GM23338 (cell line): ENCODE measurements at regions not wholly inside any gene's neighbourhood (a gene's known extent, or its start where the extent isn't known, plus 50 kb on each side); places are given as distances from the start of the nearest gene placed in this dataset.

Experiments used
- ATAC-seq: fragments of 200-7000 bp; cut with Tn5 transposase; 3 replicates; pipeline ENCODE4 v1.9.1; 2020
- DNase-seq: peaks from one replicate; pipeline ENCODE4 v3.0.0-alpha.2; 2015; ENCODE audit warnings: low spot score
- H2AFZ ChIP-seq: fragments of 200-600 bp; sonication (generic); 2 replicates; pipeline ENCODE4 v1.8.0; 2016; ENCODE audit warnings: antibody characterized with exemption, mild to moderate bottlenecking, moderate library complexity
- H3F3A ChIP-seq: fragments of 200-600 bp; sonication (generic); replicated peaks from 2 replicates; pipeline ENCODE4 v1.8.0; 2017; ENCODE audit warnings: antibody characterized with exemption, mixed run types, low read depth
- H3K27ac ChIP-seq: fragments of 200-600 bp; sonication (generic); 2 replicates; pipeline ENCODE4 v1.6.1; 2016; ENCODE audit warnings: low read depth
- H3K27me3 ChIP-seq: fragments of 200-600 bp; sonication (generic); 2 replicates; pipeline ENCODE4 v1.8.0; 2016; ENCODE audit warnings: mild to moderate bottlenecking, mixed run types, moderate library complexity; ENCODE audit not compliant: insufficient read depth
- H3K36me3 ChIP-seq: fragments of 200-600 bp; sonication (generic); 2 replicates; pipeline ENCODE4 v1.8.0; 2016; ENCODE audit warnings: mild to moderate bottlenecking; ENCODE audit not compliant: insufficient read depth
- H3K4me1 ChIP-seq: fragments of 200-600 bp; sonication (generic); 2 replicates; pipeline ENCODE4 v1.8.0; 2016; ENCODE audit warnings: mild to moderate bottlenecking, moderate library complexity; ENCODE audit not compliant: insufficient read depth
- H3K4me2 ChIP-seq: fragments of 200-600 bp; sonication (generic); 2 replicates; pipeline ENCODE4 v1.7.1; 2017; ENCODE audit warnings: mixed run types
- H3K4me3 ChIP-seq: fragments of 200-600 bp; sonication (generic); 2 replicates; pipeline ENCODE4 v1.6.1; 2016; ENCODE audit warnings: mixed run types
- H3K79me2 ChIP-seq: fragments of 200-600 bp; sonication (generic); replicated peaks from 2 replicates; pipeline ENCODE4 v1.8.0; 2017; ENCODE audit warnings: mild to moderate bottlenecking; ENCODE audit not compliant: insufficient read depth
- H3K9me2 ChIP-seq: fragments of 200-600 bp; sonication (generic); 2 replicates; pipeline ENCODE4 v1.8.0; 2017; ENCODE audit not compliant: insufficient read depth
- H4K20me1 ChIP-seq: fragments of 200-600 bp; sonication (generic); replicated peaks from 2 replicates; pipeline ENCODE4 v1.8.0; 2017; ENCODE audit warnings: mild to moderate bottlenecking; ENCODE audit not compliant: insufficient read depth
- H3K27ac Mint-ChIP-seq: 2 replicates; pipeline ENCODE4 v1.8.0; 2020; ENCODE audit warnings: inconsistent platforms, mild to moderate bottlenecking, moderate library complexity, mixed read lengths
- H3K27me3 Mint-ChIP-seq: 3 replicates; pipeline ENCODE4 v1.8.0; 2022; ENCODE audit warnings: low read depth, mild to moderate bottlenecking, moderate library complexity, mixed read lengths, inconsistent platforms; ENCODE audit not compliant: insufficient read depth, poor library complexity
- H3K36me3 Mint-ChIP-seq: 3 replicates; pipeline ENCODE4 v1.8.0; 2021; ENCODE audit warnings: low read depth, mild to moderate bottlenecking, inconsistent platforms, moderate library complexity, mixed read lengths
- H3K4me1 Mint-ChIP-seq: 3 replicates; pipeline ENCODE4 v1.8.0; 2020; ENCODE audit warnings: mild to moderate bottlenecking, inconsistent platforms, mixed read lengths
- H3K4me3 Mint-ChIP-seq: 3 replicates; pipeline ENCODE4 v1.8.0; 2021; ENCODE audit warnings: moderate library complexity, mild to moderate bottlenecking, inconsistent platforms, mixed read lengths
- H3K9me3 Mint-ChIP-seq: 3 replicates; pipeline ENCODE4 v1.8.0; 2020; ENCODE audit warnings: moderate library complexity, mild to moderate bottlenecking, inconsistent platforms, mixed read lengths
- CREB1 ChIP-seq: fragments of 250-450 bp; sonication (Bioruptor Pico); IDR thresholded peaks from 2 replicates; pipeline ENCODE4 v1.5.0; 2020; ENCODE audit warnings: low read depth, mild to moderate bottlenecking, moderate library complexity
- CTCF ChIP-seq, 2 experiments: fragments of 200-600 bp in 1 of 2; sonication (generic) in 1 of 2; conservative IDR thresholded peaks; 2 replicates each; pipeline versions ENCODE4 v1.5.1 to v1.6.1; 2016 to 2017; ENCODE audit warnings: antibody characterized with exemption in 2 of 2, low read depth in 2 of 2, mild to moderate bottlenecking in 2 of 2, moderate library complexity in 1 of 2
- ETS1 ChIP-seq: IDR thresholded peaks from 2 replicates; pipeline ENCODE4 v1.6.1; 2016; ENCODE audit warnings: antibody characterized with exemption
- EZH2 ChIP-seq: fragments of 200-600 bp; sonication (generic); IDR thresholded peaks from one replicate; pipeline ENCODE4 v1.8.0; 2017; ENCODE audit warnings: antibody characterized with exemption, mild to moderate bottlenecking, low read depth; ENCODE audit not compliant: unreplicated experiment
- EZH2phosphoT487 ChIP-seq: fragments of 200-600 bp; sonication (generic); IDR thresholded peaks from one replicate; pipeline ENCODE4 v1.8.1; 2018; ENCODE audit warnings: antibody characterized with exemption; ENCODE audit not compliant: unreplicated experiment
- JUNB ChIP-seq: IDR thresholded peaks from one replicate; pipeline ENCODE4 v1.6.1; 2016; ENCODE audit warnings: antibody characterized with exemption; ENCODE audit not compliant: unreplicated experiment
- NANOG ChIP-seq: IDR thresholded peaks from 2 replicates; pipeline ENCODE4 v1.6.1; 2016; ENCODE audit warnings: antibody characterized with exemption, borderline replicate concordance
- POLR2AphosphoS5 ChIP-seq: IDR thresholded peaks from 2 replicates; pipeline ENCODE4 v1.6.1; 2016; ENCODE audit warnings: antibody characterized with exemption, low read depth
- REST ChIP-seq: IDR thresholded peaks from one replicate; pipeline ENCODE4 v1.6.1; 2018; ENCODE audit warnings: antibody characterized with exemption; ENCODE audit not compliant: unreplicated experiment
- STAT1 ChIP-seq: IDR thresholded peaks from one replicate; pipeline ENCODE4 v1.6.1; 2016; ENCODE audit warnings: antibody characterized with exemption; ENCODE audit not compliant: unreplicated experiment
- ZNF114 ChIP-seq: fragments of 250-450 bp; sonication (Bioruptor Pico); IDR thresholded peaks from 2 replicates; pipeline ENCODE4 v1.5.0; 2020; ENCODE audit warnings: mild to moderate bottlenecking, moderate library complexity
- ZNF331 ChIP-seq: fragments of 250-450 bp; sonication (Bioruptor Pico); IDR thresholded peaks from 2 replicates; pipeline ENCODE4 v1.5.0; 2020; ENCODE audit warnings: low read depth, mild to moderate bottlenecking, moderate library complexity
- ZNF462 ChIP-seq: fragments of 250-450 bp; sonication (Bioruptor Pico); IDR thresholded peaks from 2 replicates; pipeline ENCODE4 v1.5.0; 2020; ENCODE audit warnings: mild to moderate bottlenecking, moderate library complexity

GRCh38 chr1:36639461-36639860, 156.7 kb upstream of the CSF3R start:
- H3K4me1 Mint-ChIP-seq = no peaks in the 10 kb centered on the region; the same call in 2 of the 3 replicates
- H2AFZ ChIP-seq = no peak overlapping the region
- H3K4me1 ChIP-seq = no peaks in the 10 kb centered on the region
- H3K4me2 ChIP-seq = no peak overlapping the region
- ATAC-seq (no peak), DNase-seq (no peak)
- no peaks in the 10 kb centered on the region for H3K27me3 Mint-ChIP-seq
- H3F3A ChIP-seq = no peaks in the 10 kb centered on the region
- H3K79me2 ChIP-seq = no peaks in the 10 kb centered on the region
- no peaks in the 10 kb centered on the region; the same call in 1 of the 2 replicates for H4K20me1 ChIP-seq
- H3K27ac ChIP-seq = no peak overlapping the region
- no peak overlapping the region for H3K4me3 Mint-ChIP-seq
- TF ChIP-seq CTCF (conservative IDR thresholded peaks at IDR 0.05; ENCODE audit: low read depth in 2 of 2) (no peak), ZNF331 (CRISPR knock-in tag) (no peak), CREB1 (no peak), NANOG (no peak), POLR2AphosphoS5 (no peak), STAT1 (no peak), EZH2 (no peak), ETS1 (no peak), REST (no peak), JUNB (no peak), ZNF114 (no peak), EZH2phosphoT487 (no peak), ZNF462 (CRISPR knock-in tag) (no peak)
- H3K9me3 Mint-ChIP-seq = no peaks in the 10 kb centered on the region
- no peak overlapping the region; the same call in 1 of the 2 replicates for H3K27ac Mint-ChIP-seq
- no peak overlapping the region for H3K4me3 ChIP-seq
- no peaks in the 10 kb centered on the region for H3K36me3 Mint-ChIP-seq
- H3K9me2 ChIP-seq = no peaks in the 10 kb centered on the region
- H3K36me3 ChIP-seq = no peaks in the 10 kb centered on the region
- H3K27me3 ChIP-seq = no peaks in the 10 kb centered on the region
